HG02885 (cell line): ENCODE measurements at regions not wholly inside any gene's neighbourhood (a gene's known extent, or its start where the extent isn't known, plus 50 kb on each side); places are given as distances from the start of the nearest gene placed in this dataset.
A peak's percentile ranks its signal among the peaks of the same experiment; 100 is the strongest.
"Not testable (repeated sequence)": the region's sequence is repeated elsewhere in the genome, so short reads cannot be mapped to it uniquely, and the experiment has no call there.

Experiments
- ATAC-seq: cut with Tn5 transposase; IDR thresholded peaks from one replicate; pipeline ENCODE4 v1.9.1; 2021; ENCODE audit warnings: mild to moderate bottlenecking; ENCODE audit not compliant: unreplicated experiment, poor library complexity

GRCh38 chr1:221237587-221237986, 358.3 kb downstream of the HLX start:
- ATAC-seq, result no peak

- no peak for ATAC-seq
These were observed 359.9 kb downstream of the HLX start for GRCh38 chr1:221239181-221239580.

GRCh38 chr1:221239792-221240191, 360.5 kb downstream of the HLX start:
- ATAC-seq, result no peak

- no peak for ATAC-seq
These were observed 361.4 kb downstream of the HLX start for GRCh38 chr1:221240690-221241089.

- ATAC-seq, result no peak
These were observed 361.9 kb downstream of the HLX start for GRCh38 chr1:221241157-221241556.

- no peak for ATAC-seq
These were observed 362.3 kb downstream of the HLX start for GRCh38 chr1:221241592-221241991.

GRCh38 chr1:221246067-221246466, 366.8 kb downstream of the HLX start:
- no peak for ATAC-seq

- ATAC-seq, result no peak
These were observed 367.6 kb downstream of the HLX start for GRCh38 chr1:221246628-221247415.

GRCh38 chr1:221251580-221251979, 372.3 kb downstream of the HLX start:
- ATAC-seq, result no peak

- no peak for ATAC-seq
These were observed 375.6 kb downstream of the HLX start for GRCh38 chr1:221254813-221255212.

- no peak for ATAC-seq
These were observed 377.5 kb downstream of the HLX start for GRCh38 chr1:221256773-221257172.

- ATAC-seq, result not testable (repeated sequence)
These were observed 378.3 kb downstream of the HLX start for GRCh38 chr1:221257548-221257947.

- ATAC-seq, result not testable (repeated sequence)
These were observed 383.4 kb downstream of the HLX start for GRCh38 chr1:221262677-221263076.

- ATAC-seq, result peak; percentile 88
These were observed 384.9 kb downstream of the HLX start for GRCh38 chr1:221263831-221264767.

- no peak for ATAC-seq
These were observed 385.6 kb downstream of the HLX start for GRCh38 chr1:221264848-221265247.

GRCh38 chr1:221268295-221268694, 389.1 kb downstream of the HLX start:
- ATAC-seq, result no peak

- ATAC-seq, result no peak
These were observed 392.5 kb downstream of the HLX start for GRCh38 chr1:221271701-221272100.

- no peak for ATAC-seq
These were observed 393.7 kb downstream of the HLX start for GRCh38 chr1:221272940-221273339.

- ATAC-seq, result no peak
These were observed 395.1 kb downstream of the HLX start for GRCh38 chr1:221274373-221274772.

- ATAC-seq, result no peak
These were observed 397.7 kb downstream of the HLX start for GRCh38 chr1:221276896-221277409.

- no peak for ATAC-seq
These were observed 399.9 kb downstream of the HLX start for GRCh38 chr1:221279146-221279545.
